SK-N-MC (cell line): ENCODE measurements at regions not wholly inside any gene's neighbourhood (a gene's known extent, or its start where the extent isn't known, plus 50 kb on each side); places are given as distances from the start of the nearest gene placed in this dataset.

ENCODE experiments used
- EZH2 ChIP-seq: fragments of 200-600 bp; sonication (generic); IDR thresholded peaks from one replicate; pipeline ENCODE4 v1.6.1; 2017; ENCODE audit warnings: antibody characterized with exemption
- POLR2AphosphoS5 ChIP-seq: IDR thresholded peaks from 2 replicates; pipeline ENCODE4 v1.6.1; 2012; ENCODE audit warnings: mild to moderate bottlenecking, low read depth, low read length, borderline replicate concordance

DNA sequence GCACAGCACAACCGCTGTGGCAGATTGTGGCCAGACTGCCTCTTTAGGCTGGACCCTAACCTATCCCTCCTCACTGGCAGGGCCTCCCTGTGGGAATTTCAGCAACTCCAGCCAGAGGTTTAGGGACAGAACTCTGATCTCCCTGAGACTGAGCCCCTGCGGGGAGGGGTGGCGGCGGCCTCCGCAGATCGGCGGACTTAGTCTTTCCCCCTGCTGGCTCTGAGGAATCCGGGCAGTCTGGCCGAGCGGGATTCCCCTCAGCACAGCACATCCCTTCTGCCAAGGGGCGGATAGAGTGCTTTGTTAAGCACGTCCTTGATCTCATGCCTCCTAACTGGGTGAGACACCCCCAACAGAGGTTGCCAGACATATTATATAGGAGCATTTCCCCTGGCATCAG, 224.2 kb upstream of the NPY start:
- no peak for TF ChIP-seq EZH2
- TF ChIP-seq POLR2AphosphoS5 = no peak
